Peyer's patch (tissue), 4 donors: ENCODE measurements at regions not wholly inside any gene's neighbourhood (a gene's known extent, or its start where the extent isn't known, plus 50 kb on each side); places are given as distances from the start of the nearest gene placed in this dataset.

Experiments used
- DNase-seq, 3 donors: peaks; one replicate each; pipeline ENCODE4 v3.0.0-alpha.2; 2017 to 2019
- H3K27ac ChIP-seq, 4 donors: fragments of 200-600 bp; sonication (generic); one replicate each; pipeline ENCODE4 v1.5.1; 2016 to 2019
- H3K27me3 ChIP-seq, 2 donors: fragments of 200-600 bp; sonication (generic); one replicate each; pipeline ENCODE4 v1.5.1; 2019
- H3K36me3 ChIP-seq, 3 donors: fragments of 200-600 bp; sonication (generic); one replicate each; pipeline ENCODE4 v1.5.1; 2016 to 2019
- H3K4me1 ChIP-seq, 4 donors: fragments of 200-600 bp; sonication (generic); one replicate each; pipeline ENCODE4 v1.5.1; 2016 to 2019
- H3K4me3 ChIP-seq, 4 donors: fragments of 200-600 bp; sonication (generic); 1 replicate in 3 of 4; 2 replicates in 1 of 4; pipeline ENCODE4 v1.5.1; 2016 to 2019; ENCODE audit warnings: mild to moderate bottlenecking in 1 of 4
- H3K9me3 ChIP-seq, 4 donors: fragments of 200-600 bp; sonication (generic); one replicate each; pipeline ENCODE4 v1.5.1; 2016 to 2019; ENCODE audit warnings: mild to moderate bottlenecking in 1 of 4
- POLR2A ChIP-seq, 2 donors: fragments of 450-650 bp; IDR thresholded peaks; one replicate each; pipeline ENCODE4 v1.5.1; 2017; ENCODE audit warnings: antibody characterized with exemption in 2 of 2, mild to moderate bottlenecking in 2 of 2, moderate library complexity in 2 of 2
- TF ChIP-seq, protein P1 (sequence below), 6 experiments: fragments of 450-650 bp in 4 of 6; fragments of 200-600 bp in 2 of 6; sonication (generic) in 1 of 6; IDR thresholded peaks; one replicate each; pipeline ENCODE4 v1.5.1; 2017 to 2019; ENCODE audit warnings: antibody characterized with exemption in 6 of 6, mild to moderate bottlenecking in 3 of 6, moderate library complexity in 1 of 6

DNA sequence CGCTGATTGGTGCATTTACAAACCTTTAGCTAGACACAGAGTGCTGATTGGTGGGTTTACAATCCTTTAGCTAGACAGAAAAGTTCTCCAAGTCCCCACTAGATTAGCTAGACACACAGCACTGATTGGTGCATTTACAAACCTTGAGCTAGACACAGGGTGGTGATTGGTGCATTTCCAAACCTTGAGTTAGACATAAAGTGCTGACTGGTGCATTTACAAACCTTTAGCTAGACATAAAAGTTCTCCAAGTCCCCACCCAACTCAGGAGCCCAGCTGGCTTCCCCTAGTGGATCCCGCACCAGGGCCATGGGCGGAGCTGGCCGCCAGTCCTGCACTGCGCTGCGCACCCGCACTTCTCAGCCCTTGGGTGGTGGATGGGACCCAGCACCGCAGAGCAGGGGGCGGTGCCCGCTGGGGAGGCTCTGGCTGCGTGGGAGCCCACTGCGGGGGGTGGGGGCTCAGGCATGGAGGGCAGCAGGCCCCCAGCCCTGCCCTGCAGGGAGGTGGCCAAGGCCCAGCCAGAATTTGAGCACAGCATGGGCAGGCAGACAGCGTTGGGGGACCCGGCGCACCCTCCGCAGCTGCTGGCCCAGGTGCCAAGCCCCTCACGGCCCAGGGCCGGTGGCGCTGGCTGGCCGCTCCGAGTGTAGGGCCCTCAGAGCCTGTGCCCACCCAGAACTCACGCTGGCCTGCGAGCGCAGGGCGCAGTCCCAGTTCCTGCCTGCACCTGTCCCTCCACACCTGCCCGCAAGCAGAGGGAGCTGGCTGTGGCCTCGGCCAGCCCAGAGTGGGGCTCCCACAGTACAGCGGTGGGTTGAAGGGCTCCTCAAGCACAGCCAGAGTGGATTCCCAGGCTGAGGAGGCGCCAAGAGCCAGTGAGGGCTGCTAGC is 608.9 kb upstream of the LCORL start:
- H3K27me3 ChIP-seq = no peaks in the 10 kb centered on the region
- H3K4me1 ChIP-seq = no peaks in the 10 kb centered on the region
- no peaks in the 10 kb centered on the region for H3K36me3 ChIP-seq
- peak in 1 of 3 donors; percentile 32 for DNase-seq
- peaks cover 0 to 3% (median 0%) of the 10 kb centered on the region in 4 donors for H3K9me3 ChIP-seq
- no peak overlapping the region for H3K27ac ChIP-seq
- no peak overlapping the region for H3K4me3 ChIP-seq
- no peak for TF ChIP-seq POLR2A (IDR thresholded peaks at IDR 0.05)
- TF ChIP-seq, protein P1, sequence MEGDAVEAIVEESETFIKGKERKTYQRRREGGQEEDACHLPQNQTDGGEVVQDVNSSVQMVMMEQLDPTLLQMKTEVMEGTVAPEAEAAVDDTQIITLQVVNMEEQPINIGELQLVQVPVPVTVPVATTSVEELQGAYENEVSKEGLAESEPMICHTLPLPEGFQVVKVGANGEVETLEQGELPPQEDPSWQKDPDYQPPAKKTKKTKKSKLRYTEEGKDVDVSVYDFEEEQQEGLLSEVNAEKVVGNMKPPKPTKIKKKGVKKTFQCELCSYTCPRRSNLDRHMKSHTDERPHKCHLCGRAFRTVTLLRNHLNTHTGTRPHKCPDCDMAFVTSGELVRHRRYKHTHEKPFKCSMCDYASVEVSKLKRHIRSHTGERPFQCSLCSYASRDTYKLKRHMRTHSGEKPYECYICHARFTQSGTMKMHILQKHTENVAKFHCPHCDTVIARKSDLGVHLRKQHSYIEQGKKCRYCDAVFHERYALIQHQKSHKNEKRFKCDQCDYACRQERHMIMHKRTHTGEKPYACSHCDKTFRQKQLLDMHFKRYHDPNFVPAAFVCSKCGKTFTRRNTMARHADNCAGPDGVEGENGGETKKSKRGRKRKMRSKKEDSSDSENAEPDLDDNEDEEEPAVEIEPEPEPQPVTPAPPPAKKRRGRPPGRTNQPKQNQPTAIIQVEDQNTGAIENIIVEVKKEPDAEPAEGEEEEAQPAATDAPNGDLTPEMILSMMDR (IDR thresholded peaks at IDR 0.05) = no peak

DNA sequence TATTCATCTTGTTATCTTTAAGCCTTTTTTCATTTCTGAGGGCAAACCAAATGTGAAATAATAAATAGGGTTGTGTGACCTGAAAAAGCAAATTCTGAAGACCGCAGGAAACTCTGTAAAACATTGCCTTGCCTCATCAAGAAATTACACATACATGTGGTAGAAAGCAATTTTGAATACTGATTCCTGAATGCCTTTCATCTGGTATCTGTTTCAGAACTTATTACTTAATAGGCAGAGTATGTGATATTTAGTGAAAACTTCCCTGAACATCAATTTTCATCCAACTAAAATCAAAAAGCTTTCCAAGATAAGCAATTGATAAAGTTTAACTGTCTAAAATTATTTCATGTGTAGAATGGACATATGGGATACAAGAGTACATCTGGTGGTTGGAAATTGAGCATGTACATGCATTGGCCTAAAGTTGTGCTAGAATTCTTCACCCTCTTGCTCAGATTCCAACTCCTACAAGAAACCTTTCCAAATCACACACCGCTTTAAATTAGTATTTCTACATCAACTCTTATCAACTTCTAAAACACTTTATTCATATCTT is 606.0 kb upstream of the LCORL start:
- peaks cover 0 to 3% (median 0%) of the 10 kb centered on the region in 4 donors for H3K9me3 ChIP-seq
- no peaks in the 10 kb centered on the region for H3K36me3 ChIP-seq
- no peak for DNase-seq
- H3K27ac ChIP-seq = no peak overlapping the region
- no peaks in the 10 kb centered on the region for H3K27me3 ChIP-seq
- no peaks in the 10 kb centered on the region for H3K4me1 ChIP-seq
- no peak for TF ChIP-seq POLR2A (IDR thresholded peaks at IDR 0.05)
- TF ChIP-seq, protein P1 (IDR thresholded peaks at IDR 0.05) = no peak
- no peak overlapping the region for H3K4me3 ChIP-seq

DNA sequence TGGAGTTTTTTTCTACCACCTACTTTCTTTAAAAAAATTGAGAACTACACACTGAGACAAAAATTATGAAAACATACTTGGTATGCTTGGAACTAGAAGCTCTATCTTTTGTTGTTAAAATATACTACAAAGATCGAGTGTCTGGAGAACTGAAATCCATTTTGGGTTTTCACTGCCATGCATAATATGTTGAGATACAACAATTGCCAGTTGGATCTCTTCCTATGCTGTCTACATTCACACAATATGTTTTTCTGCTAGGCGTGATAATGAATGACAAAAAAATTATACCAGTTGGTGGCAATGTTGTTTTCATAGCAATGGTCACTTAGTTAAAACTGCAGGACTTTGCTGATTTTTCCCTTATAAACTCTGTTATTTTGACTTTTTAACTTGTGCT is 605.4 kb upstream of the LCORL start:
- H3K4me3 ChIP-seq = no peak overlapping the region
- H3K36me3 ChIP-seq = no peaks in the 10 kb centered on the region
- H3K27ac ChIP-seq = no peak overlapping the region
- H3K9me3 ChIP-seq = peaks cover 0 to 3% (median 0%) of the 10 kb centered on the region in 4 donors
- no peaks in the 10 kb centered on the region for H3K4me1 ChIP-seq
- no peak for DNase-seq
- TF ChIP-seq POLR2A (IDR thresholded peaks at IDR 0.05) = no peak
- TF ChIP-seq, protein P1 (IDR thresholded peaks at IDR 0.05) = no peak
- H3K27me3 ChIP-seq = no peaks in the 10 kb centered on the region

DNA sequence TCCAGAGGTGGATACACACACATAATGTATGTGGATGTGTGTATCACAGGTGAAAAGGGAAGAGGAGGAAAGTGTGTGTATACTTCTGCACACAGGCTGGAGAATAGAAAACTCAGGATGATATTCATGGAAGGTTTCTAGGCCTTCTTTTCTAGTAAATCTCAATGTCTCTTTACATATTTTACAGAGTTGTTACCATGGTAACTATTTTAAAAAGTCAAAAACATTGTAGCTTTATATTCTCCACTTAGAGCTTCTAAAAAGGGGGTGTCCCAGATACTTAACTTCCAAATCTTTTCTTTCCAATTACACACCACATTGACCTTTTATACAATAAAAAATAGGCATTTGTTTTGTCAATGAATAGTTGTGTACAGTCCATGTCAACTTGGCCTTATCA is 604.8 kb upstream of the LCORL start:
- H3K4me3 ChIP-seq = no peak overlapping the region
- H3K9me3 ChIP-seq = peaks cover 0 to 3% (median 0%) of the 10 kb centered on the region in 4 donors
- H3K36me3 ChIP-seq = no peaks in the 10 kb centered on the region
- no peak overlapping the region for H3K27ac ChIP-seq
- no peak for DNase-seq
- TF ChIP-seq, protein P1 (IDR thresholded peaks at IDR 0.05) = no peak
- TF ChIP-seq POLR2A (IDR thresholded peaks at IDR 0.05) = no peak
- H3K27me3 ChIP-seq = no peaks in the 10 kb centered on the region
- no peaks in the 10 kb centered on the region for H3K4me1 ChIP-seq

DNA sequence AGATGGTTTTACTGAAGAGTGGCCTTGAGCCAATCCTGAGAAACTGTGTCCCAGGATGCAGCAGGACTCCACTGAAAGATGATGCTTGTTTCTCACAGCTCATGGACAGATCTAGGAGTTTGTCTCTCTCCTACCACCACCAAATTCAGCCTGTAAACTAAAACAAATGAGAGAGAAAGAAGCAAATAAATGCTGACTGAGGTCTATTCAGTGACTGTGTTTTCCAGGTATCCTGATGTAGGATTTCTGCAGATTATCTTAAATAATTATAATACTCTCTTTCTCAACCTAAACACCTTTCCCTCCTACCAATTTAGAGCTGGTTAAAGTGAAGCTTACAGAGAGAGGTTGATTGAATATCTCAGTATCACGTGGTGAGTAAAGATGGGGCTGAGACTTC is 599.6 kb upstream of the LCORL start:
- Histone ChIP-seq H3K36me3 (no peaks in the 10 kb centered on the region), H3K4me1 (no peaks in the 10 kb centered on the region), H3K27me3 (no peaks in the 10 kb centered on the region), H3K9me3 (no peaks in the 10 kb centered on the region), H3K27ac (no peak overlapping the region), H3K4me3 (no peak overlapping the region)
- TF ChIP-seq, protein P1 (IDR thresholded peaks at IDR 0.05) = no peak
- TF ChIP-seq POLR2A (IDR thresholded peaks at IDR 0.05) = no peak
- no peak for DNase-seq
